ENCODE measurements at regions not wholly inside any gene's neighbourhood (a gene's known extent, or its start where the extent isn't known, plus 50 kb on each side); places are given as distances from the start of the nearest gene placed in this dataset.

GRCh38 chr5:165526357-165526756 lies 2020.9 kb downstream of the MAT2B start:
- H3K36me3 ChIP-seq, result no peaks in the 10 kb centered on the region
- WGBS (ENCODE audit: insufficient coverage, low coverage, low lambda C conversion rate, missing lambda C conversion rate), result 48% methylated on average over 3 of the region's 3 CpGs
- H3K4me3 ChIP-seq, result no peak overlapping the region
- no peak for ATAC-seq
- no peaks in the 10 kb centered on the region for H3K4me1 ChIP-seq
- no peak for TF ChIP-seq CTCF (IDR thresholded peaks at IDR 0.05)
- no peak for TF ChIP-seq POLR2A (IDR thresholded peaks at IDR 0.05)
- H3K9me3 ChIP-seq, result no peaks in the 10 kb centered on the region
- intact Hi-C loops (cut with DNase I), result no loop called here
- no peak overlapping the region for H3K27ac ChIP-seq
- DNase-seq, result no peak
- H3K27me3 ChIP-seq, result no peaks in the 10 kb centered on the region

- TF ChIP-seq POLR2A (IDR thresholded peaks at IDR 0.05) (no peak), CTCF (IDR thresholded peaks at IDR 0.05) (no peak)
- intact Hi-C loops (cut with DNase I), result no loop called here
- Histone ChIP-seq H3K4me1 (no peaks in the 10 kb centered on the region), H3K27me3 (no peaks in the 10 kb centered on the region), H3K4me3 (no peak overlapping the region), H3K27ac (no peak overlapping the region), H3K9me3 (no peaks in the 10 kb centered on the region), H3K36me3 (no peaks in the 10 kb centered on the region)
- WGBS (ENCODE audit: insufficient coverage, low coverage, low lambda C conversion rate, missing lambda C conversion rate), result 36% methylated on average over 4 of the region's 4 CpGs
- ATAC-seq, result no peak
- DNase-seq, result no peak
Measured at GRCh38 chr5:165527577-165527976, 2022.2 kb downstream of the MAT2B start.

- Histone ChIP-seq H3K27me3 (no peaks in the 10 kb centered on the region), H3K9me3 (no peaks in the 10 kb centered on the region), H3K4me3 (no peak overlapping the region), H3K36me3 (no peaks in the 10 kb centered on the region), H3K4me1 (no peaks in the 10 kb centered on the region), H3K27ac (no peak overlapping the region)
- ATAC-seq (no peak), DNase-seq (no peak)
- TF ChIP-seq POLR2A (IDR thresholded peaks at IDR 0.05) (no peak), CTCF (IDR thresholded peaks at IDR 0.05) (no peak)
- intact Hi-C loops (cut with DNase I), result no loop called here
Measured at GRCh38 chr5:165538065-165538464, 2032.6 kb downstream of the MAT2B start.

- no peaks in the 10 kb centered on the region for H3K9me3 ChIP-seq
- ATAC-seq (no peak), DNase-seq (no peak)
- H3K36me3 ChIP-seq, result no peaks in the 10 kb centered on the region
- no peak overlapping the region for H3K4me3 ChIP-seq
- intact Hi-C loops (cut with DNase I), result no loop called here
- no peaks in the 10 kb centered on the region for H3K27me3 ChIP-seq
- H3K27ac ChIP-seq, result no peak overlapping the region
- TF ChIP-seq POLR2A (IDR thresholded peaks at IDR 0.05) (no peak), CTCF (IDR thresholded peaks at IDR 0.05) (no peak)
- H3K4me1 ChIP-seq, result no peaks in the 10 kb centered on the region
- WGBS (ENCODE audit: insufficient coverage, low coverage, low lambda C conversion rate, missing lambda C conversion rate), result 34% methylated on average over 3 of the region's 3 CpGs
Measured at GRCh38 chr5:165559645-165560044, 2054.2 kb downstream of the MAT2B start.

GRCh38 chr5:165560648-165561047 lies 2055.2 kb downstream of the MAT2B start:
- ATAC-seq, result no peak
- Histone ChIP-seq H3K9me3 (no peaks in the 10 kb centered on the region), H3K4me1 (no peaks in the 10 kb centered on the region), H3K27me3 (no peaks in the 10 kb centered on the region), H3K4me3 (no peak overlapping the region), H3K36me3 (no peaks in the 10 kb centered on the region), H3K27ac (no peak overlapping the region)
- no peak for DNase-seq
- intact Hi-C loops (cut with DNase I), result no loop called here
- no peak for TF ChIP-seq POLR2A (IDR thresholded peaks at IDR 0.05)
- TF ChIP-seq CTCF (IDR thresholded peaks at IDR 0.05), result no peak
- WGBS (ENCODE audit: insufficient coverage, low coverage, low lambda C conversion rate, missing lambda C conversion rate), result 55% methylated on average over 1 of the region's 1 CpG
